ENCODE measurements at regions not wholly inside any gene's neighbourhood (a gene's known extent, or its start where the extent isn't known, plus 50 kb on each side); places are given as distances from the start of the nearest gene placed in this dataset.

DNA sequence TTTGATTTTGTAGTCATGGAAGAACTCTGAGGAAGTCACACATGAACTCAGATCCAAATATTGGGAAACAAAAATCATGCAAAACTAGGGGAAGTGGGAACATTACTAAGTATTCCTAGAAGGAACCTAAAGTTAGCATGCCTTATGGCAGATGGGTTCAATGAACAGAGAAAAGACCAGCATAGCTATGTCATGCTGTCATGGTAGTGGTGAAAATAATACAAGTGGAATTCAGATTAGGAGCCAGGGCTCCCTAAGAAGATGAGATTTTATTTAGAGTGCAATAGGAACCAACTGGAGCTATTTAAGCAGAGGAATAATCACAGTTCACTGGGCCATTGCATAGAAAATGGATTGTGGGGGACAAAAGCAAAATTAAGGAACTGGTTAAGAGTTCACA, 134.0 kb downstream of the DIO2 start:
- no peak for TF ChIP-seq CTCF (IDR thresholded peaks at IDR 0.05)
- no peak for TF ChIP-seq POLR2A (IDR thresholded peaks at IDR 0.05)

Data from testis (tissue), 2 donors.